D341Med (cell line): ENCODE measurements at regions not wholly inside any gene's neighbourhood (a gene's known extent, or its start where the extent isn't known, plus 50 kb on each side); places are given as distances from the start of the nearest gene placed in this dataset.
A peak's percentile ranks its signal among the peaks of the same experiment; 100 is the strongest.

Experiments
- DNase-seq: peaks from one replicate; pipeline ENCODE4 v3.0.0; 2012; ENCODE audit warnings: low spot score

DNA sequence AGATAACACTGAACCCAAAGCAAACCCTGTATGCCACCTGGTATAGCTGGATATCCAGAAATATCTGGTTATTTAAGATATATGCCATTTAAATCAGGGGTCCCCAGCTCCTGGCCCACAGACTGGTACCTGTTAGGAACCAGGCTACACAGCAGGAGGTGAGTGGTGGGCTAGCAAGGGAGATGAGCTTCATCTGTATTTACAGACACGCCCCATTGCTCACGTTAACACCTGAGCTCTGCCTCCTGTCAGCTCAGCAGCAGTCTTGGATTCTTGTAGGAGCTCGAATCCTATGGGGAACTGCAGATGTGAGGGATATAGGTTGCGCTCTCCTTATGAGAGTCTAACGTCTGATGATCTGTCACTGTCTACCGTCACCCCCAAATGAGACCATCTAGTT, 646.6 kb downstream of the TLE4 start:
- no peak for DNase-seq

DNA sequence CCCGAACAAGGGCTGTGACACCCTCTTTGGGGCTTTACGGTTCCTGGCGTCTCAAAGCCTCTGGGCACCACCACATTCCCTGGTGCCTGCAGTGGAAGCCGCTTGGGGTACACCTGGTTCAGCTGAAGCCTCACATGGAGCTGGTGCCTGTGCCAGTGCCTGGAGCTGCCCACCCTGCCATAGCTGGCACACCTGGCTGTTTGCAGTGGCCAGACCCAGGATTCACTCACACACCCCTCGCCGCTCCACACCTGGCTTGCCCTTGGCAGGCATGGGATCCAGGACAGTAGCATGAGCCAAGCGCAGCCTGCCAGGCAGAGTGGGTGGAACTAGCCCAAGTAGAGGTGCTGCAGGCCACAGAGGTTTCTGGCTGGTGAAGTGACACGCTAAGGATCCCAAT, 641.8 kb downstream of the TLE4 start:
- DNase-seq: no peak

DNA sequence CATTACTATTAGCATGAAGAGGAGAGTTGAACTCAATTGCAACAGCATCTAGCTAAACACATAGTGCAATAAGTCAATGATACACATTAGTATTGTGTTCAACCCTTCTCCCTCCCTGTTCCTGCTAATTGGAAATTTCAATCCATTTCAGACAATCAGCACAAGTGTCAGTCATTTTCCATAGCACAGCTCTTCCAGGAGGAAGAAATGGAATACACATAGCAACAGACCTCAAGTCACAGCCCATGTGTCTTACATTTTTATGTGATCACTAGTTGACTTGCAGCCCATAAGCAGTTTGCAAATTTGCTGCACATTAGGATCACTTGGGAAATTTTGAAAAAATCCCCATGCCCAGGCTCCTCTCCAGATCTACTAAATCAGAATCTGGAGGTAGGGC, 636.9 kb downstream of the TLE4 start:
- no peak for DNase-seq

DNA sequence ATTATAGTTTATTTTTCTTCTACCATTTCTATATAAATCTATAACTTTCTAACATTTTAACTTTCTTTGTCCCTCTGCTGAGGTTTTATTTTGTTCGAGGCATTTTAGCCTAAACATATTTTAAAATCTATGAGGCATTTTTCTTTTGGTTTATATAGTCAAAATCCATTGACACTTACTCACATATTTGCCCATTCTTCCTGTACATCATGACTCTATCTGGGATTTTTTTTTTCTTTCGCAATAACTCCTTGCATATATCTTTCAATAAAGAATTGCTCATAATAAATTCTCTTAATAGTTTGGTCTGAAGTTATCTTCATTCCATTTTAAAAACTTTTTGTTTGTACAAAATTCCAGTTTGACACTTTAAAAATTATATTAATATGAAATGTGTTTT, 632.3 kb downstream of the TLE4 start:
- no peak for DNase-seq

GRCh38 chr9:80197661-80198060, 625.9 kb downstream of the TLE4 start:
- DNase-seq: no peak

DNA sequence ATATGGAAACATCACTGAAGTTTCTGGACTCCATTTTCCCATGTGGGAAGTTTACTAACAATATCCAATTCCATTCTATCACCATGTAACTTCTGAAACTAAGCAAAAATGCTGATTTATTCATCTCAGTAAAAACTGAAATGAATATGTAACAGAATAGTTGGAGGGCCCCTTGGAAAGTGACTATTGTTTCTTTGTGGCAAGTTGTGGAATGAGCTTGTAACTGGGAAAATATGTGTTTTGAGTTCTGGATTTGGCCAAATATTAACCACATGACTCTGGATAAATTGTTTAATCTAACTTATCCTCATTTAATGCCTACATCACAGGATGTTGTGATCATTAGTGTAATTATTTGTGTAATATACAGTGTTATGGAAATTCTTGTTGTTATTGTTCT, 619.3 kb downstream of the TLE4 start:
- no peak for DNase-seq

DNA sequence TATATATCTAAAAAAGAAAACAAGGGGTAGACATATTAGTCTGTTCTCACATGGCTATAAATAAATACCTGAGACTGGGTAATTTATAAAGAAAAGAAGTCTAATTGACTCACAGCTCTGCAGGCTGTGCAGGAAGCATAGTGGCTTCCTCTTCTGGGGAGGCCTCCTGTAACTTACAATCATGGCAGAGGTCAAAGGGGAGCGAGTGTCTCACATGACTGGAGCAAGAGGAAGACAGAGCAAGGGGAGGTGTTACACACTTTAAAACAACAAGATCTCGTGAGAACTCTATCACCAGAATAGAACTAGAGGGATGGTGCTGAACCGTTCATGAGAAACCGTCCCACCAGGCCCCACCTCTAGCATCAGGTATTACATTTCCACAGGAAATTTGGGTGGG, 616.8 kb downstream of the TLE4 start:
- DNase-seq: no peak

- no peak for DNase-seq
These were observed 613.5 kb downstream of the TLE4 start for GRCh38 chr9:80185112-80185738.

DNA sequence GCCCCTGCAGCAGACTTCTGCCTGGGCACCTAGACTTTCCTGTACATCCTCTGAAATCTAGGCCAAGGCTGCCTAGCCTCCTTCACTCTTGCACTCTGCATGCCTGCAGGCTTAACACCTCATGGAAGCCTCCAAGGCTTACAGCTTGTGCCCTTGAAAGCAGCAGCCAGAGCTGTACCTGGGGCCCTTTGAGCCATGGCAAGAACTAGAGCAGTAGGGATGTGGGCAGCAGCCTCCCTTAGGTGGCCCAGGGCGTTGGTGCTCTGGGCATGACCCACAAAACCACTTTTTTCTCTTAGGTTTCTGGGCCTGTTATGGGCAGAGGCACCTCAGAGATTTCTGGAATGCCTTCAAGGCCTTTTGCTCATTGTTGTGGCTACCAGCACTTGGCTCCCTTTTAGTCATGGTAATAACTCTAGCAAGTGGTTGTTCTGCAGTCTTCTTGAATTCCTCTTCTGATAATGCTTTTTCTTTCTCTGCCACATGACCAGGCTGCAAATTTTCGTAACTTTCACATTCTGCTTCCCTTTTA, 606.2 kb downstream of the TLE4 start:
- no peak for DNase-seq

- DNase-seq: peak; percentile 14
These were observed 603.8 kb downstream of the TLE4 start for GRCh38 chr9:80175286-80176150.

GRCh38 chr9:80163889-80164288, 592.1 kb downstream of the TLE4 start:
- no peak for DNase-seq

GRCh38 chr9:80158554-80159170, 586.9 kb downstream of the TLE4 start:
- no peak for DNase-seq

GRCh38 chr9:80158131-80158530, 586.4 kb downstream of the TLE4 start:
- DNase-seq: no peak

DNA sequence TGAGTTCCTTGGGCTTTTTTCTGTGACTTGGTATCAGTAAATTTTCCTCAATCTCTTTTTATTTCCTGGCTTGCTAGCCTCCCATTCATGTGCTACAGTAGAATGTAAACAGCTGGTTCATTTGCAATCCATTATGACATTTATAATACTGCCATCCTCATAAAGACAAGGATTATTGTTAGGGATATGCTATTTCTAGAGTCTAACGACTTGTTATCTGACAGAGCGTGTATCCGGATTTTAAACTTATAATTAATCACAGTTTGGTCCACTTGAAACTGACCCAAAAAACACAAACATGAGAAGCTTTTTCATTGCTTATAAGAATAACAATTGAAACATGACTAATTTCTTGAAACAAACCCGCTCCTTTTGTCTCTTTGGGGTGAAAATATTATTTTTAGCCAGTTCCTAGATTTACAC, 585.8 kb downstream of the TLE4 start:
- DNase-seq: no peak

DNA sequence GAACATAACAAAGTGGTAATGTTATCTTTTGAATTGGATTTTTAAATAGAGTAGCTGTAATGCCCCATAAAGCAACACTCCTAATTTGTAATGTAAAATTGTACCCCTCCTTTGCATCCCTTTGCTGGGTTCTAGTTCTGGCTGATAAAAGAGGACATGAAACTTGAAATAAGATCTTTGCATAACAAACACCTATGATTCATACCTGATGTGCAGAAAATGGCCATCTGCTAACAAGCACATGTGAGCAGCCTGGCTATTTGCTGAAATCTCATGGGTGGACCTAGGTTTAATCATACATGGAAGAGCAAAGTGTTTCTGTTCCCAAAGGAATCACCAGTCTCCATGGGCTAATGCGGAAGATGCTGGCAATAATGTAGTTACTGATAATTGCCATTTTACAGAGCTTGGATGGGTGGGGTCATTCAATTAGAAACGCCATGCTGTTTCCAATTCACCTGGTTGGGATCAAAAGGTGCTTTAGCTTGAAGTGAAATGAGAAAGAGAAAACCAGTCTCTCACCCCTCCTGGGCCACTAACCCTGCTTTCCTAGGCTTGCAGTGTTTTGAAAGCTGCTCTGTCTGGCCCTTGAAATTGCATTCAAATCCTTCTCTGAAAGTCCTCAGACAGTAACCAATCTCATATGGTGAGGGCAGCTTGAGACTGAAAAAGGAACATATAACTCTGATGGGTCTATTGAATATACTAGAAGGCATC, 585.1 kb downstream of the TLE4 start:
- DNase-seq: no peak

DNA sequence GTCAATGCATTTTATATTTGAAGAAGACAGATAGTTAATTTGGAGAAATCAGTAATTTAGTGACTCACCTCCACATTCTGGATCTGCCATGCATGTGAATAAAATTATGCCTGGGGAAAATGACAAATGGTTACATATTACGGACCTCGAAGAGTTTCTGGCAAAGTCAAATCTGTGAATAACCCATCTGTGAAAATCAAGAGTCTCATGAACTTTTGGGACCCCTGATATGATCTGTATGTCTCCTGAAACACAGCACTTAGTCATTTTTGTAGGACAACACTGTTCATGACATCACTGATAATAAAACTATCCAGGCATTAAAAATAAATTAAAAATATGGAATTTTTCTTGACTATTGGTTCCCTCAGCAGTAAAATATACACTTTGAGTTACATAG, 584.5 kb downstream of the TLE4 start:
- no peak for DNase-seq

DNA sequence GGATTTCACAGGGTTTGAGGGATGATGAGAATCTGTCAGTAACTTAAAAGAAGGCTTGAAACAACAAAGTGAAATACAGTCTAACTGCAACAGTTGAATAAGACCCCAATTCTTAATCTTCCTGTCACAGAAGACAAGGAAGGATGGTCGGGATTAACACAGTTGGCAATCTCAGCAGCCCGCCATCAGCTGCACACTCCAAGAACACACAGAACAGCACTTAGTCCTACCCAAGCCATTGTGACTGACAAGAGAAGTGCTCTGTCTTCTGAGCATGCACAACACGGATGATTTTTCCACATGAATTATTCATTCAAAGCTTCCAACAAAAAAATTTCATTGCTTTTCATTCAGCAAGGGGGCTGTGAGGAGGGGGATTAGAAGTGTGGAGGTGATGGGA, 576.1 kb downstream of the TLE4 start:
- no peak for DNase-seq

DNA sequence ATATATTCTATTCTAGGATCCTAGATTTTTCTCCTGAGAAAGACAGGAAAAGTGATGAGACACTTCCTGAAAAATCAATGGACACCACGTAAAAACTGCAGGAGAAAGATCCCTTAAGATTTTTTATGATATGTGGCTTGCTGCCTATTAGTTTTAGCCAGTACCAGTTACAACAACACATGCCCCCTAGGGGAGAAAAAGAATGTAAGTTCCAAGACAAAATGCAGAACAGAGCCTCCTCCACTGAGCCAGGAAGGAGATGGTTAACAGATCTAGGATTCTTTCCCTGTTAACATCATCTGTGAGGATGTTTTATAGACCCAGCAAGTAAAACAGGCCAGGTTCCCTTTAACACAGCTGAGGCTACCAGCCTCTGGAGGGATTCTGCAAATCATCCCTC, 574.7 kb downstream of the TLE4 start:
- DNase-seq: no peak

- no peak for DNase-seq
These were observed 573.1 kb downstream of the TLE4 start for GRCh38 chr9:80144856-80145255.

- no peak for DNase-seq
These were observed 572.6 kb downstream of the TLE4 start for GRCh38 chr9:80144406-80144805.

GRCh38 chr9:80143899-80144298, 572.1 kb downstream of the TLE4 start:
- DNase-seq: no peak

DNA sequence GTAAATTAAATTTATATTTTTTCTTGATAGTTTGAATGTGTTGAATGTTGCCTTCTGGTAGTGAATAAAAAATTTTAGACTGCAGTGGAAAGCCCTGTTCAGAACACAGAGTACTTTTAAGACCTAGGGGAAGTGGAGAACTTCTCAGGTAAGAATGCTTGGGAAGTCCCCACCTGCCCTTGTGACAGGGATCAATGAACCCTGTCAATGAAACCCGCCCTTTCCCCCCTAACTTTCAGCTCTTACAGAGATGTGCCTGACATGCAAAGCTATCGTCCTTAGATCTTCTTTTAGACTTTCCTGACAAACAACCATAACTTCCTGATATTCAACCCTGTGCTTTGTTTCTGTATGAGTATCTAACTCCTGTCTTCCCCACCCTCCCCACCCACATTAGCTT, 562.7 kb downstream of the TLE4 start:
- no peak for DNase-seq
